GM19035 (cell line): ENCODE measurements at regions not wholly inside any gene's neighbourhood (a gene's known extent, or its start where the extent isn't known, plus 50 kb on each side); places are given as distances from the start of the nearest gene placed in this dataset.
A peak's percentile ranks its signal among the peaks of the same experiment; 100 is the strongest.

Experiments used
- ATAC-seq: cut with Tn5 transposase; IDR thresholded peaks from one replicate; pipeline ENCODE4 v1.9.1; 2021; ENCODE audit not compliant: unreplicated experiment

DNA sequence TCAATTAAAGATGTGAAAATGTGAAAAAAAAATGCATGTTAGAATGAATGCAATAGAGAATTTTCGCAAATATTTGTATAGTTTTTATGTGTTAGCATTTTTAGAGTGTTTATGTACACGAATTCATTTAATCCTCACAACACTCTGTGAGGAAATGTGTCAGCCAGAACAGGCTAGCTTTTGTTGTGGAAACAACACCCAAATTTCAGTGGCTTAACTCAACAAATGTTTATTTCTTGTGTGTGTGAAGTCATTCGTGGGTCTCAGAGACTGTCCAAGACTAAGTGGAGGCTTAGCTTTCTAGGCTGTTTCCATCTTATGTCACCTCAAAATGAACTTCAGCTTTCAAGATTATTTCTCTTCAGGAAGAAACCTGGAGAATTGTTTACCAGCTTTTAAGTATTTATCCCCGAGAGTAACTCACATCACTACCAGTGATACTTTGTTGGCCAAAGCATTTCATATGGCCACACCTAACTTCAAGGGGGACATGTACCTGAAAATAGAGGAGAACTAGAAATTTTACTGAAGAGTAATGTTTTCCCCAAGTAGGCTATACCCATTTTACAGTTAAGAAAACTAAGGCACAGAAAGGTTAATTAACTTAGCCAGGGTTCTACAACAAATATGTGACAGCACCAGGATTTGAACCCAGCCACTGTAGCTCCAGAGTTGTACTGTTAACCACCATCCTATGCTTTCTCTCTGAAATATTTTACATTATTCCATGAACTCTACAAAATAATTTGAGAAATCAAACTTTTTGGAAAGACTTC is 306.1 kb downstream of the QKI start:
- no peak for ATAC-seq

- ATAC-seq: no peak
Observed at GRCh38 chr6:163720005-163720404, 305.5 kb downstream of the QKI start.

DNA sequence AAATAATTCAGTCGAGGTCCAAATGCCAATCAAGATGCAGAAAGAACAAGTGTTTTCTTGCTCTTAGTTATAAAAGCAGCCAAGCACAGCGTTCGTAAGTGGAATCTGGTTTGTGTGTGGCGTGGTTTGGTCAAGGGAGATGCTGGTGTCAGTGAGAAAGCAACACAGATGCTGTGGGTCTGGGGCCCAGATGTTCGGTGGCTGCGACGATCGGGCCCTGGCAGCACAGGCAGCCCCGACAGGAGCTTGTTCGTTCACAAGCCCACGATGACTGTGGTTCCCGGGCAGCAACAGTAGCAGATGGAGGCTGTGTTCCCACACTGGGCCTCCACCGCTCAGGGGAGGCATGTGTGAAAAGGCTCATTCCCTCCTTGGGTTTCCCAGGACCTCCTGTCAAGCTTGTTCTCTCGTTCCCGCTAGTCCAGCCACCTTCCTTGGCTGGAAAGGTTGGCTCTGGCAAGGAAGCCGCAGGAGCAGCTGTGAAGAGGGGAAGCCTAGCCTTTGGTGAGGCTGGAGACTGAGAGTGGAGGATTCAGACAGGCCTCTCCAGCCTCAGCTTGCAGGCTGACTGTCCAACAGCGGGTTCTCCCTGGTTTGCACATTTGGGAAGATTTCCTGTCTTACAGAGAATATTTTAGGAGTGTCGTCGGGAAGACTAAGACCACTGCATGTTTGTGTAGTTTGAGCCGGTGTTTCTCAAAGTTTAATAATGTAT is 304.7 kb downstream of the QKI start:
- ATAC-seq: no peak

DNA sequence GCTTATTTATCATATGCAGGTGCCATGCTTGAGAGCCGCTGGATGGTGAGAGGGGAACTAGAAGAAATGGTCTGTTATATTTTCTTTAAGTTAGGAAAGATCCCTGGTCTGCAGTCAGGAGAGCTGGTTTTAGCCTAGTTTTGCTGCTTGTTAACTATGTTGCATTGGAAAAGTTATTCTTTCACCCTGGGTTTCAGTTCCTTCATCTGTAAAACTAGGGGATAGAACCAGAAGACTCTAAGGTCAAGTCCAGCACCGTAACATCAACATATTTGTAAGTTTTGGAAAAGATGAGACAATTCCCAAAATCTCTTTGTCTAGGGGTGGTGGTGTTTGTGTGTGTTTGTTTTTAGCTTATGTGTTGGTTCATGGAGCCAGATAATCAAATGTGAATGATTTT is 304.0 kb downstream of the QKI start:
- ATAC-seq: no peak

- ATAC-seq: no peak
Observed at GRCh38 chr6:163717106-163717764, 302.7 kb downstream of the QKI start.

- ATAC-seq: no peak
Observed at GRCh38 chr6:163716690-163717089, 302.2 kb downstream of the QKI start.

DNA sequence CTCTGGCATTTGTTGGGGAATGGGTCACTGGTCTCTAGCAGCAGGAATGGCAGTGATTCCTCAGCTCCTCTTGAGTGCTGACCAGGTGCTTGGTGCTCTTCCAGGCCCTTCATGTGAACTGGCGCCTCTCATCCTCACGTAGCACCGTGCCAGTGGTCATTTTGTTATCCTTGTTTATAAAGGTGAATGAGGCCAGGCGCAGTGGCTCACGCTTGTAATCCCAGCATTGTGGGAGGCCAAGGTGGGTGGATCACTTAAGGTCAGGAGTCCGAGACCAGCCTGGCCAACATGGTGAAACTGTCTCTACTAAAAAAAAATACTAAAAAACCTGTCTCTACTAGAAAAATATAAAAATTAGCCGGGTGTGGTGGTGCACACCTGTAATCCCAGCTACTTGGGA is 301.3 kb downstream of the QKI start:
- no peak for ATAC-seq

DNA sequence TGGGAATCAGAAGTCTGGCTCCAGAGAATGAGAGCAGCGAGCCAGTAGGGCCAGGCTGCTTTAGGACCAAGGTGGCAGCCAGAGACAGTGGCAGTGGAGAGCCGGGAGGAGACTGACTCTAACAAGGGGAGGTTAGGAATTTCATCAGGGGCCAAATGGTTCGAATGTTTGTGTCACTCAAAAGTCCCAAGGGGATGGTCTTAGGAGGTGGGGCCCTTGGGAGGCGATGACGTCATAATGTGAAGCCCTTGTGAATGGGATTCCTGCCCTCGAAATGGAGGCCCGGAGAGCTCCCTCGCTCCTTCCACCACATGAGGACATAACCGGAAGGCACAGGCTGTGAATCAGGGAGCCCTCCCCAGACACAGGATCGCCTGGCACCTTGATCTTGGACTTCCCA is 299.7 kb downstream of the QKI start:
- ATAC-seq: no peak

GRCh38 chr6:163712981-163713380 is 298.5 kb downstream of the QKI start:
- ATAC-seq: no peak

GRCh38 chr6:163712566-163712961 is 298.0 kb downstream of the QKI start:
- no peak for ATAC-seq

DNA sequence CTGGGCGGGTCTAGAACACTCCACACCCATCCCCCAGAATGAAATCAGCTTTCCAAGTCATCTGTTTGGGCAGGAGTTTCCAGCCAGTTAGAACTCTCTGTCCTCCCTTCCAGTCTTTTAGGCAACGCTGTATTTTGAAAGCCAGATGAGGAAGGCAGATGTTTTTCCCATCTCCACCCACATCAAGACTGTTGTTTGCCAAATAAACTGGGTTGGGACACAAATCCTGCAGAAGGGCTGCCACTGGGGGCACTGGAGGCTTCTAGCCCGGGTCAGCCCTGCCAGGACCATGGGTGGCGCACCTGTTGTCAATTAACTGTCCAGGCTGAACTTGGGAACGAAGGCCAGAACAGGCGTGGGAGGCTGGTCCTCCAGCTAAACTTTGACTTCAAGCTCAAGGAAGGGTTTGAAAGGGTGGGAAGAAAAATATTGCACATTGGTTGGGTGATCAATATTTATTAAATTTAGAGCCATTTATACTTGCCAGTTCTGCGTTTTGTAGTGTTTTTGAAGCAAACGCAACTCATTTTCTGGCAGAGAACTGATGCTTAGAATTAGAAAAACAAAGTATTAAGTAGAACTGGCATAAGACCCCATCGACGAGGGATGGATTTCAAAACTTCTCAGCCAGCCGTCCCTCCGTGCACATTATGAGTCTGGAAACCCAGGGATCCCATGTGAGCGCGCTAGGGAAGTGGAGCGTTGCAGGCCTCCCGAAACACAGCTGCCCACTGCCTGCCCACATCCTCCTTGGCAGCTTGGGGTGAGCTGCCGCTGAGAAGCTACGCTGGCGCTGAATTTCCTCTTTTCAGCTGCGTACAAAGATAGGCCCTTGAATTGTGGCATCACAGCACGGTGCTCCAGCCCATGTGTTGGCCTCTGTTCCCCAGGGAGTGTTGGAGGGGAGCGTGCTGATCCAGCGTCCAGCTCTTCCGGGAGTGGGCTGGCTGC is 297.4 kb downstream of the QKI start:
- ATAC-seq: peak; percentile 17

DNA sequence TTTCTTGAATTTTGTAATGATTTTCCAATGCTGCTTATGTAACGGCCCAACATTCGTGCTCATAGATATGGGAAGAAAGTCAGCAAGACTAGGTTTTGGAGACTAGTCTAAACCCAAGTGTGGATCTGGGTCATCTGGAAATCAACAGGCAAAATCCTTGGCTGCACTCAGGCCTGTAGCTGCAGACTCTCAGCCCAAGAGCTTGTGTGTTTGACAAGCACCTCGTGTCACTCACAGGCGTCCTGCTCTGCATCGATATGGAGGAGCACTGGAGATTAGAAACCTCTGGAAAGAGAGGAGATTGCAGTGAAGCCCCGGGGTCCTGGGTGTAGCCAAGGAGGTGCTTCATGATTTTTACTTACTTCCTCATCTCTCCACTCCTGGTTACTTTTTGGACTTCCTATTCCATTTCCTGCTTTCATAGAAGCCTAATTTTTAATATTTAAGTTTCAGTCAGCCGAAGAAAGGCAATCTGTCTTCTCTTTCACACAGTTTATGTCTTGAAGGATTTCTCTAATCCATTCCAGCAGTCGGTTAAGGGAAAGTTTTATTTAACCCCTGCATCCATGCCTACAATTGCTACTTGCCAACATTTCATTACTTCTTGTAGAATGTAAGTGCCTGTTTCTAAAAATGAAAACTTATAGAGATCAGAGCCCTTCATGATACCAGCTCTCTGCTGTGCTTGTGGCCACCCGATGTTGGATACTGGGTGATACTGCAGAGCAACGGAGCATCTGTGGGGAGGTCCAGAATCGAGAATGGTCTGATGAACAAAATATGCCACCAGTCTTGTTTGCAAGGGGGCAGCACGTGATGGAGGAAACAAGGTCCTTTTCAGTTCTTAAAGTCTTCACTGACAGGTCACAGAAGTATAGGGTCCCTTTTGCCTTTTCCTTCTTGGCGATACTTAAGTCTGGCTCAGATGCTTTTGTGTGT is 296.3 kb downstream of the QKI start:
- ATAC-seq: no peak

DNA sequence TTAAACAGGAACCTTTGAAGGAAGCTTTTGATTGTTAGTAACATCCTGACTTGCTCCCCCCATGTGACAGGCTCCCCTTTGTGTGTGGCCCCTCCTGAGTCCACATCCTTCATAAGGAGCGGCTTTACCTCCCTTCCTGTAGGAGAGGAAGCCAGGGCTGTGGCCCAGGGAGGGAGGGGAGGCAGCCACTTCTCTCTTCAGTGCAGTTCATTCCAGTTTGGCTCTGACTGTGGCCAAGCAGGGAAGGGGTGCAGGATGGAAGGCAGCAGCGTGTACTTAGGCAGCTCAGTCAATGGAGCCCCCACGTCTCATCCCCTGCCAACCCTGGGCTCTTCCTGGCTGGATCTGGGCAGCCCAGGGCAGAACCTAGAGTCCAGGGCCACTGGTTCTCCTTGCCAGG is 295.2 kb downstream of the QKI start:
- no peak for ATAC-seq

- no peak for ATAC-seq
Observed at GRCh38 chr6:163709255-163709654, 294.7 kb downstream of the QKI start.

- ATAC-seq: peak; percentile 65
Observed at GRCh38 chr6:163708466-163708865, 293.9 kb downstream of the QKI start.

DNA sequence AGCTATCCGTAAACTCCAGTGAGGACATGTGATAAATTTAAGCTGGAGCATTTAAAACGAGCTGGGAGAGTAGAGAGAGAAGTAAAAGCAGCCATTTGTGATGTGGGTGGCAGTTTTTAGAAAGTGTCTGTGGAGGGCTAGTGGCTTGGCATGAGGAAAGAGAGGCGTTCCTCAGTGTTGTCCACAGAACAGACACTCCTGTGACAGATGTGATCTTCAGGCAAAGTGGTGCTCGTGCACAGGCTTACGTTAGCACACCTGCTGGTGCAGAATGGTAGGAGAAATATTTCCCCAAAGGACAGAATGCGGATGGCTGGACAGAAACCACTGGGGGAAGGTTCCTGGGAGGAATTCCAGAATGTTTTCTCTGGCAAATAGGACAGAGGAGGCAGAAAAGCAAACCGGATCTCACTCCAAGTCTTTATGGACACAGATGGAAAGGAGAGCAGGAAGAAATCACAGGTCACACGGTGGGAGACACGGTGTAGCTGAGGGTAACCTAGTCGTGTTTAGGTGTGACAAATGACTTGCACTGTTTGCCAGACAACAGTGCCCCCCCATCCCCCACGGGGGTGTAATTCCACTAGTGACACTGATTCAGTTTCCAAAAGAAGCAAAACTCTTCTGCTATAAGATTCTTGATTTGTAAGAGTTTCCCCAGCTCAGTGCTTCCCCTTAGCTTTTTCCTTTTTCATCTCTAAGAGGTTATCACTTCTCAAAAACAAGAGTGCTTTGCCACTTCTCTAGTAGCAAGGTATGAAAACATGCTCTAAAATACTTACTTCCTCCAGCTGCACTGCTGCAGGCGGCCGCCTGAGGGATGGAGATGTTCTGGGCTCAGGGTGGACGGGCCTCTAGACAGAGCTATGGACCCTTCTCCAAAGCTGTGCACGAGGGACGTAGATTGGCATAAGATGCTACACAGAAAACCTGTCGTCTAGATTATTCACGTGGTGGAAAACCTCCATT is 293.2 kb downstream of the QKI start:
- peak; percentile 54 for ATAC-seq

GRCh38 chr6:163706500-163707087 is 292.1 kb downstream of the QKI start:
- ATAC-seq: no peak

DNA sequence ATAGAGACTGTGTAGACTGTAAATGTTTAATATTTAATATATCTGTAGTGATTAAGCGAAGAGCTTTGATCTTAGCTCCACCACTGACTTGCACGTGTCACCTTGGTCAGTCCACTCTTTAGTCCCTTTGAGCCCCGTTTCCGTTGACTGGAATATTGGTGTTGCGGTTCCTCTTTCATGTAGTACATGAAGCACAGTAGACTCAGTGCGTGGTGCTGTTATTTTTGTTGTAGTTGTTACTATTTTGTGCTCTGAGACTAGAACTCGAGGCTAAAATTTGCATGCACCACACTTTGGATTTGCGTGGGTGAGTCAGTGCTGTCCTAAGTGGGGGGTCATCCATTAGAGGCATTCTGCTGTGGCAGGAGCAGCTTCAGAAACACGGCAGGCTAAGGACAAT is 291.4 kb downstream of the QKI start:
- ATAC-seq: peak; percentile 48
